Transverse colon (tissue), 4 donors: ENCODE measurements at regions not wholly inside any gene's neighbourhood (a gene's known extent, or its start where the extent isn't known, plus 50 kb on each side); places are given as distances from the start of the nearest gene placed in this dataset.

Source experiments
- POLR2AphosphoS5 ChIP-seq, 3 donors: sonication (generic); formaldehyde crosslinking; IDR thresholded peaks; one replicate each; pipeline ENCODE4 v1.6.1; 2016; ENCODE audit warnings: antibody characterized with exemption in 3 of 3
- TF ChIP-seq, protein P1 (sequence below), 5 experiments: fragments of 200-600 bp in 3 of 5; fragments of 450-650 bp in 2 of 5; sonication (generic) in 3 of 5; IDR thresholded peaks; 1 replicate in 2 of 5; 2 replicates in 3 of 5; pipeline ENCODE4 v1.5.1; 2016 to 2017; ENCODE audit warnings: antibody characterized with exemption in 5 of 5, inconsistent platforms in 3 of 5, mild to moderate bottlenecking in 2 of 5, moderate library complexity in 1 of 5

GRCh38 chr16:65410801-65411200 lies 288.9 kb upstream of the CDH11 start:
- TF ChIP-seq POLR2AphosphoS5 (IDR thresholded peaks at IDR 0.05) = no peak
- TF ChIP-seq, protein P1, sequence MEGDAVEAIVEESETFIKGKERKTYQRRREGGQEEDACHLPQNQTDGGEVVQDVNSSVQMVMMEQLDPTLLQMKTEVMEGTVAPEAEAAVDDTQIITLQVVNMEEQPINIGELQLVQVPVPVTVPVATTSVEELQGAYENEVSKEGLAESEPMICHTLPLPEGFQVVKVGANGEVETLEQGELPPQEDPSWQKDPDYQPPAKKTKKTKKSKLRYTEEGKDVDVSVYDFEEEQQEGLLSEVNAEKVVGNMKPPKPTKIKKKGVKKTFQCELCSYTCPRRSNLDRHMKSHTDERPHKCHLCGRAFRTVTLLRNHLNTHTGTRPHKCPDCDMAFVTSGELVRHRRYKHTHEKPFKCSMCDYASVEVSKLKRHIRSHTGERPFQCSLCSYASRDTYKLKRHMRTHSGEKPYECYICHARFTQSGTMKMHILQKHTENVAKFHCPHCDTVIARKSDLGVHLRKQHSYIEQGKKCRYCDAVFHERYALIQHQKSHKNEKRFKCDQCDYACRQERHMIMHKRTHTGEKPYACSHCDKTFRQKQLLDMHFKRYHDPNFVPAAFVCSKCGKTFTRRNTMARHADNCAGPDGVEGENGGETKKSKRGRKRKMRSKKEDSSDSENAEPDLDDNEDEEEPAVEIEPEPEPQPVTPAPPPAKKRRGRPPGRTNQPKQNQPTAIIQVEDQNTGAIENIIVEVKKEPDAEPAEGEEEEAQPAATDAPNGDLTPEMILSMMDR (IDR thresholded peaks at IDR 0.05) = no peak
